Stimulated activated CD8-positive, alpha-beta memory T cell treated with anti-CD3 and anti-CD28 coated beads, Interleukin-7, amount 100 ng/mL, for 24 hours (primary cell): ENCODE measurements at regions not wholly inside any gene's neighbourhood (a gene's known extent, or its start where the extent isn't known, plus 50 kb on each side); places are given as distances from the start of the nearest gene placed in this dataset.

Experiments used
- DNase-seq: peaks from one replicate; pipeline ENCODE4 v3.0.0-alpha.2; 2020; ENCODE audit warnings: low read depth

DNA sequence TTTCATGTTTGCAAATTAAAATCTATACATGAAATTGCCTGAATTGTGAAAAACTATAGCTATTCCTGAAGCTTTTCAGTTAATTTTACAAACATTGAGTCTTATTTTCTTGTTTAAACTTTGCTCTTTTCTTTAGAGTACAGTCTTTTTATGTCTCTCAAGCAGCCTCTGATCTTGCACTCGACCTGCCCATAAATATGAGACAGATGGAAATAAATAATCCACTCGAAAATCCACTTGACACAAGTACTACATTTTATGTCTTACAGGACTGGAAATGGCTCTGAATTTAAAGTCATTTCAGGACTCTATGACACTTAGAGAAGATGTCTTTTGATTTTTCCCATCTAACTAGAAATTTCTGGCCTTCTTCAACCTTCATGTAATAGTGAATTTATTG, 283.8 kb downstream of the USP25 start:
- no peak for DNase-seq

- no peak for DNase-seq
Measured at GRCh38 chr21:16020878-16021277, 291.1 kb downstream of the USP25 start.

DNA sequence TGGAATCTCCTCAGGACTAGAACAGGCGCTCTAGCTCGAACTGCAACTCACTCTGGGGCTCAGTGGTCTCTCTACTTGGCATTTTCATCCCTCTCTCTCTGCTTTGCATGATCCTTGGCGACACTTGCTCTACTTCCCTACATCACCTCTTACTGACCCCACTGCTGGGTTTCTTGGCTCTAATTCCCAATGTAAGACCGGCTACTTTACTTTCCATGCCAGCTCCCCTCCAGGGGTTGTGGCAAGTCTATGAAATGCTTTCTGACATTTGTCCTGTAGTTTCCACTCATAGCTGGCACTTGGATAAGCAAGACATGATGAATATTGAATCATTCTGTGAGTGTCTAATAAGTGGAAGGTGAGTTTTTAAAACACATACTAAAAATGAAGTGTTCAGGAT, 292.3 kb downstream of the USP25 start:
- no peak for DNase-seq

GRCh38 chr21:16022921-16023320, 293.1 kb downstream of the USP25 start:
- no peak for DNase-seq

GRCh38 chr21:16028142-16028541, 298.4 kb downstream of the USP25 start:
- no peak for DNase-seq

DNA sequence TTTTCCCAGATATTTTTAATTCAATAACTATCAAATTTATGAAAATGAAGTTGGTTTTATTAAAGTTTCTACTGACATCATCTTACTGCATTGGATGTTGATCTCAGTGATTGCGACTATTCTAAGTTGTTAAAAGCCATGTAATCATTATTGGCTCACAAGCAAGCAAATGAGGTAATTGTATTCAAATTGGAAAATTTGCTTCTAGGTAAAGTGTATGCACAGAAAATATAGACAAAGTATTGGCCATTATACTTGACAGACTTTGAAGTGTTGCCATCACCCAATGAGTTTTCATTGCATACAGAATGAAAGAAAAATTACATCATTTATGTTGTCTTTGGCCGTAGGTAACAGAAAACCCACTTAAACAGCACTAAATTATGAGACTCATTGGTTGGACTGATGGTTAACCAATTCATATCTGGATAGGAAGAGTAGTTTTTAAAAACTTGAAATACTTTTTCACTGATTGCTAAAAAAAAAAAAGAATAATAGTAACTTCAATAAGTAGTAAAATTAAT, 299.2 kb downstream of the USP25 start:
- no peak for DNase-seq

DNA sequence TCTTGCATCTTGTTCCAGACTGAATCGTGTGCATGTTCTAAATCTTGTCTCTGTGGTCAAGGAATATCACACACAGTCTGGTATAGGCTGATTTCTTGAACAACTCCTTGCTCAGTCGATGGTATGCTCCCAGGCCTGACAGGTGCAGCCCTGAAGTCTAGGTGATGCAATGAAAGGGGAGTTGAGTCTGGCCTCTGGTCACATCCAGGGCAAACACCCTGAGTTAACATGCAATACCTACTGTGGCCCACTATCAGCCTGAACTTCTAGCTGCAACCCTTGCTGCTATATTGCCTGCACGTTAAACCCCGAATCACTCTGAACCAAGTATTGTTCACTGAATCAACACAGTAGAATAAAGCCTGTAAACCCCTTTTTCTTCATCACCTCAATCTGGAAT, 303.4 kb downstream of the USP25 start:
- no peak for DNase-seq

DNA sequence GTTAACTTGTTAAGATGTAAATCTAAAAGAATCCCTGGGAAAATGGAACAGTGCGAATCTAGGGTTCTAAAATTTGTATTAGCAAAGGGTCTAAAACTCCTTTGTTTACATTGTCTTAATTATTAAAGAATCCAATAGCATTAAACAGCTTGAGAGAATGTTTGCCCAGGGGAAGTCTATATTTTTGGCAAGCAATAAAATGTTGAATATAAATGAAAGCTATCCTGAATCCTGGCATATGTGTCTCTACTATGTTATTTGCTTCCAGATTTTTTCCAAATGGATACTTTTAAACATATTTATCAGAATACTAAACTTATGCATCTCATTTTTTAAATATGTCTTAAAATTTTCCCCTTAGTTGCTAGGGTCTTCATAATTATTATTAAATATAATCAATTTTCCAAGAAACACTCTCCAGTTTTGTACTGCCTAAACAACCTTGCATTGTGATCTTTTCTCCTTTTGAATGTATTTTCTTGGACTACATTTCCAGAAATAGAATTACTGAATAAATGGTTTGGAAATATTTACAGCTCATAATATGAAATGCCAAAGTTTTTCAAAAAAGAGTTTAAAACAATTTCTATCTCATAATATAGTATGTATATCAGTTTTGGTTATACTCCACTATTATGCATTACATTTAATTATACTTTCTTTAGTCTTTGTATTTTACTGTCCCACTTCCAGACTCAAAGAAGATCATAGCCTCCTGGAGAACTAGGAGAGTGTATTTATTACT, 304.8 kb downstream of the USP25 start:
- DNase-seq = no peak

GRCh38 chr21:16037421-16037955, 307.7 kb downstream of the USP25 start:
- DNase-seq = no peak

DNA sequence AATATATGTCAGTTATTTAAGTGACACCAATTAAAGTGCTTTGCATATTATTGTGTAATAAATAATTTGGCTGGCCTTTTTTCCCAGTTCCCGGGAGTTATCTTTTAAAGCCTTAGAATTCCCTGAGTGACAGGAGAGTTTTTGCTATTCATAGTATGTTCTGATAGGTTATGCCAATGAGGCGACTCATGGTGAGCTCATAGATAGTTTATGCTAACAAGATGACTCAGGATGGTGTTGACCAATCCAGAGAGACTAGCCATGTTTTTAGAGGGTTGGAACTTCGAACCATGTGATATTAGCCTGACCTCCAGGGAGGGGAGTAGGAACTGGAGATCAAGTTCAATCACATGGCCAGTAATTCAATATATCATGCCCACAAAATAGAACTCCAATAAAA, 310.8 kb downstream of the USP25 start:
- DNase-seq = no peak

DNA sequence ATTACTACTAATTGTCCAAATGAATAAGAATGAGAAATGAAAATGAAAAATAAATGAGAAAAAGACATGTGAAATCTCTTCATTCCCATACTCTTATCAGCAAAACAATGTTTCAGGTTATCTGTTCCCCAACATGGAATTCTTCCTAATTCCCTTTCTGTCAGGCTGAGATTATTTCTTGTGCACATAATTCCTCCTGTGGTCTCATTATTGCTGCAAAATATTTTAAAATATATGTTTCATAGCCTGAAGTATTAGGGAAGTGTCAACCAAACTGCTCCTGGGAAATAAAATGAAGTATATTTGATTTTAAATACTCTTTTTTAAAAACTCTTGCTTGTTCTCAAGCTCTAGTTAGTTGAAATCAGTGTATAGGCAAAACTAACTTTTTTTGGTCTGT, 314.9 kb downstream of the USP25 start:
- DNase-seq = no peak

DNA sequence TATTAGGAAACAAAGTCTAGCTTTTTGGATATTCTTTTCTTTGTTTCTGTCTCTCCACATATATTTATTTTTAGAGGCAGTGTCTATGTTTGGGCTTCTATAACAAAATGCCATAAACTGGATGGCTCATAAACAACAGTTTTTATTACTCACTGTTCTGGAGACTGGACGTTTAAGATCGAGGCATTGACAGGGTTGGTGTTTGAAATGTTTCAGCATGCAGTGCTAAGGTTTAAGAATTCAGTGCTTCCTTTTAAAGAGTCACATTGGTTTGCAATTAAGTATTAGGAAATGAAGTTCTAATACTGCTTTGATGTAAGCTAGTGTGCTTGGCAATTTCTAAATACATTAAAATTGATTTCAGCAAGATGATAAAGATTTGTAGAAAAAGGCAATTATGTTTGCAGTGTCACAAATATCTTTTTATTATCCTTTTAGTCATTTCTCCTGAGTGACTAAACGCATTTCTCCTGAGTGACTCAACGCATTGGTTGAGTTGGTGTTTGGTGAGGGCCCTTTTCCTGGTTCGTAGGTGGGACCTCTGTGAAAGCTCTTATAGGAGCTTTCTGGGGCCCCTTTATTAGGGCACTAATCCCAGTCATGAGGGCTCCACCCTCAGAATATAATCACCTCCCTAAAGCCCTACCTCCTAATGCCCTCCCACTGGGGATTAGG, 317.0 kb downstream of the USP25 start:
- no peak for DNase-seq

GRCh38 chr21:16047904-16048303, 318.1 kb downstream of the USP25 start:
- DNase-seq = no peak

- DNase-seq = no peak
Measured at GRCh38 chr21:16055014-16055413, 325.2 kb downstream of the USP25 start.

GRCh38 chr21:16058896-16059295, 329.1 kb downstream of the USP25 start:
- DNase-seq = no peak

- no peak for DNase-seq
Measured at GRCh38 chr21:16059981-16060380, 330.2 kb downstream of the USP25 start.

GRCh38 chr21:16061194-16061593, 331.4 kb downstream of the USP25 start:
- no peak for DNase-seq

GRCh38 chr21:16069178-16070112, 339.7 kb downstream of the USP25 start:
- DNase-seq = no peak

- no peak for DNase-seq
Measured at GRCh38 chr21:16070207-16070651, 340.4 kb downstream of the USP25 start.

DNA sequence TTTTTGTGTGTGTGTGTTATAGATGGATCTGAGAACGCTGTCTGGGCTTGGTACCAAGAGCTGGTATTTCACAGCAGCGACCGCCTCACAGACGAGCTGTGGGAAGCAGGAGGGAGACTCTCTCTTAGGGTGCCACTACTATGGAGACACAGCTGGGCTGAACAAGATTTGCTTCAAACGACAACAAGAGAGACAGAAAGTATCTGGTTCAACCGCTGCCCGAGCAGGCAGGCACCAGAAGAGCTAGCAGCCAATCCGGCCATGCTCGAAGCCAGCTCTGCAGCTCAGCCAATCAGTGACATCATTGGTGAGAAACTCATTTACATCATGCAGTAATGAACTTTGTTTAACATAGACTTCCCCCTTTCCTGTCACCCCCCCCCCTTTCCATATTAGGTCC, 341.3 kb downstream of the USP25 start:
- no peak for DNase-seq

DNA sequence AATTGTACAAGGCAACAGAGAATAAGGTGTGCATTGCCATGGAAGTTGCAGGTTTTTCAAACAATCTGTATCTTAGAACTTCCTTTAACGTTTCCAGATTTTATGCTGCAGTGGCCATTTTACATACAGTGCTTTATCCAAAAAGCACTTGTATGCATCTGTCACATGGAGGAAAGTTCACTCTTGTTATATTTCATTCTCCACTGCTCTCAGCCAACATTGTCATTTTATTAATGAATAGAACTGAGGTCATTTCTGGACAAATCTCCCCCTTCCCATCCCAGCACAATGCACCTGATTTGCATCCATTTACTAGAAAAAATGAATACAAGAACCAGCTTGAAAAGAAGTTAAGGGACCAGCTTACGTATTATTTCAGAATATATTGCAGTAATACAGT, 342.0 kb downstream of the USP25 start:
- DNase-seq = no peak

DNA sequence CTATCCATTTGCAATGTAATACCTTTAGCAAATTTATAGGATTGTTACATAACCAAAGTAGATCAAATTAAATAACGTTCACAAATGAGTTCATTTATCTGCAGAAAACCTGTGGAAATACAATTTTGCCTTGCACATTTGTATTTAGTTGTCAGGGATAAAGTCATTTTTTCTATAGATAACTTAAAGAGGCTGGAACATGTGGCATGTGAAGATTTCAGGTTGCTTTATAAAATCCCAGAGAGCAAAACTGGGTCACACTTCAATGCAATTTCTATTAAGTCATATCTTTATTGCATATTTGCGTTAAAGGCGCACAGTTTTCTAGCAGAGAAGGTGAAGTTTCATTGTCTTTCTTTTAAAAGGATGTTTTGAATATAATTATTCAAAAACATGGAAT, 342.4 kb downstream of the USP25 start:
- no peak for DNase-seq
